Peyer's patch (tissue), 4 donors: ENCODE measurements at regions not wholly inside any gene's neighbourhood (a gene's known extent, or its start where the extent isn't known, plus 50 kb on each side); places are given as distances from the start of the nearest gene placed in this dataset.
"Not testable (repeated sequence)": the region's sequence is repeated elsewhere in the genome, so short reads cannot be mapped to it uniquely, and the experiment has no call there.

Source experiments
- POLR2A ChIP-seq, 2 donors: fragments of 450-650 bp; IDR thresholded peaks; one replicate each; pipeline ENCODE4 v1.5.1; 2017; ENCODE audit warnings: antibody characterized with exemption in 2 of 2, mild to moderate bottlenecking in 2 of 2, moderate library complexity in 2 of 2
- TF ChIP-seq, protein P1 (sequence below), 6 experiments: fragments of 450-650 bp in 4 of 6; fragments of 200-600 bp in 2 of 6; sonication (generic) in 1 of 6; IDR thresholded peaks; one replicate each; pipeline ENCODE4 v1.5.1; 2017 to 2019; ENCODE audit warnings: antibody characterized with exemption in 6 of 6, mild to moderate bottlenecking in 3 of 6, moderate library complexity in 1 of 6

DNA sequence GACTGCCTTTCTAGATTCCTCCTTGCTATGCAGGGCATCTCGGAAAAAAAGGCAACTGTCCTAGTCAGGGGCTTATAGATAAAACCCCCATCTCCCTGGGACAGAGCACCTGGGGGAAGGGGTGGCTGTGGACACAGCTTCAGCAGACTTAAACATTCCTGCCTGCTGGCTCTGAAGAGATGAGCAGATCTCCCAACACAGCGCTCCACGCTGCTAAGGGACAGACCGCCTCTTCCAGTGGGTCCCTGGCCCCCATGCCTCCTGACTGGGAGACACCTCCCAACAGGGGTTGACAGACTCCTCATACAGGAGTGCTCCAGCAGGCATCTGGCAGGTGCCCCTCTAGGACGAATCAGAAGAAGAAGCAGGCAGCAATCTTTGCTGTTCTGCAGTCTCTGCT is 87.9 kb upstream of the GOLGA6L6 start:
- TF ChIP-seq, protein P1, sequence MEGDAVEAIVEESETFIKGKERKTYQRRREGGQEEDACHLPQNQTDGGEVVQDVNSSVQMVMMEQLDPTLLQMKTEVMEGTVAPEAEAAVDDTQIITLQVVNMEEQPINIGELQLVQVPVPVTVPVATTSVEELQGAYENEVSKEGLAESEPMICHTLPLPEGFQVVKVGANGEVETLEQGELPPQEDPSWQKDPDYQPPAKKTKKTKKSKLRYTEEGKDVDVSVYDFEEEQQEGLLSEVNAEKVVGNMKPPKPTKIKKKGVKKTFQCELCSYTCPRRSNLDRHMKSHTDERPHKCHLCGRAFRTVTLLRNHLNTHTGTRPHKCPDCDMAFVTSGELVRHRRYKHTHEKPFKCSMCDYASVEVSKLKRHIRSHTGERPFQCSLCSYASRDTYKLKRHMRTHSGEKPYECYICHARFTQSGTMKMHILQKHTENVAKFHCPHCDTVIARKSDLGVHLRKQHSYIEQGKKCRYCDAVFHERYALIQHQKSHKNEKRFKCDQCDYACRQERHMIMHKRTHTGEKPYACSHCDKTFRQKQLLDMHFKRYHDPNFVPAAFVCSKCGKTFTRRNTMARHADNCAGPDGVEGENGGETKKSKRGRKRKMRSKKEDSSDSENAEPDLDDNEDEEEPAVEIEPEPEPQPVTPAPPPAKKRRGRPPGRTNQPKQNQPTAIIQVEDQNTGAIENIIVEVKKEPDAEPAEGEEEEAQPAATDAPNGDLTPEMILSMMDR (IDR thresholded peaks at IDR 0.05), result not testable (repeated sequence)
- not testable (repeated sequence) for TF ChIP-seq POLR2A (IDR thresholded peaks at IDR 0.05)
